Endothelial cell of umbilical vein (primary cell): ENCODE measurements at regions not wholly inside any gene's neighbourhood (a gene's known extent, or its start where the extent isn't known, plus 50 kb on each side); places are given as distances from the start of the nearest gene placed in this dataset.

Source experiments
- BruUV-seq: library from RNA; stranded (reverse); fragments of 400-500 nt; replicated peaks from 2 replicates; lab custom pipeline; 2021; lab: Mats Ljungman, UMichigan
- CTCF ChIA-PET: fragments of 300-600, 350-600 bp; sonication (Branson Sonifier 250); formaldehyde crosslinking; loops from one replicate; lab custom pipeline; 2021; ENCODE audit warnings: antibody characterized with exemption, inconsistent platforms; lab: Charles Lee
- POLR2A ChIA-PET: fragments of 300-600, 350-600 bp; sonication (Branson Sonifier 250); formaldehyde crosslinking; loops from one replicate; lab custom pipeline; 2021; ENCODE audit warnings: antibody characterized with exemption, inconsistent platforms; lab: Charles Lee
- DNase-seq: peaks from one replicate; pipeline ENCODE4 v3.0.0-alpha.2; 2011; ENCODE audit warnings: low read depth, low spot score
- FAIRE-seq: peaks from 2 replicates; lab custom pipeline; 2011; peaks lifted over from hg19 to GRCh38; lab: Jason Lieb, UNC
- H2AFZ ChIP-seq: 2 replicates; pipeline ENCODE4 v1.6.0; 2012; ENCODE audit warnings: low read depth, low read length, control low read depth, inconsistent platforms
- H3K27ac ChIP-seq: 2 replicates; pipeline ENCODE4 v1.5.1; 2011; ENCODE audit warnings: low read depth, mild to moderate bottlenecking, control low read depth, low read length, moderate library complexity; ENCODE audit not compliant: insufficient read depth
- H3K27me3 ChIP-seq, 2 experiments: 2 replicates each; pipeline versions ENCODE4 v1.6.0 to v1.6.1; 2011; ENCODE audit warnings: low read length in 2 of 2, mixed read lengths in 1 of 2; ENCODE audit not compliant: control insufficient read depth in 2 of 2, insufficient read depth in 2 of 2
- H3K36me3 ChIP-seq, 2 experiments: 2 replicates in 1 of 2; 3 replicates in 1 of 2; pipeline ENCODE4 v1.5.1; 2011; ENCODE audit warnings: low read length in 2 of 2, mild to moderate bottlenecking in 1 of 2, moderate library complexity in 1 of 2; ENCODE audit not compliant: control insufficient read depth in 2 of 2, insufficient read depth in 2 of 2; ENCODE audit errors: extremely low read depth in 1 of 2
- H3K4me1 ChIP-seq: 3 replicates; pipeline ENCODE4 v1.5.1; 2011; ENCODE audit warnings: mild to moderate bottlenecking, low read length; ENCODE audit not compliant: control insufficient read depth, insufficient read depth; ENCODE audit errors: extremely low read depth
- H3K4me2 ChIP-seq: 2 replicates; pipeline ENCODE4 v1.6.1; 2011; ENCODE audit warnings: low read length, control low read depth, mixed read lengths; ENCODE audit not compliant: insufficient read depth
- H3K4me3 ChIP-seq, 3 experiments: fragments of 200-600 bp in 1 of 3; sonication (generic), shearing (Covaris generic) in 1 of 3; replicated peaks in 1 of 3; 2 replicates each; pipeline ENCODE4 v1.5.1; 2011 to 2016; ENCODE audit warnings: control low read depth in 3 of 3, low read length in 3 of 3, mild to moderate bottlenecking in 2 of 3, inconsistent platforms in 1 of 3, low read depth in 1 of 3, moderate library complexity in 1 of 3; ENCODE audit not compliant: insufficient read depth in 1 of 3
- H3K79me2 ChIP-seq: 2 replicates; pipeline ENCODE4 v1.6.0; 2012; ENCODE audit warnings: low read length, inconsistent platforms; ENCODE audit not compliant: control insufficient read depth, insufficient read depth
- H3K9ac ChIP-seq: replicated peaks from 2 replicates; pipeline ENCODE3; 2011; ENCODE audit warnings: low read length, control low read depth; ENCODE audit not compliant: insufficient read depth; ENCODE audit errors: extremely low read depth
- H3K9me1 ChIP-seq: replicated peaks from 3 replicates; pipeline ENCODE4 v1.6.0; 2011; ENCODE audit warnings: mild to moderate bottlenecking, low read length; ENCODE audit not compliant: control insufficient read depth, insufficient read depth; ENCODE audit errors: extremely low read depth
- H3K9me3 ChIP-seq: replicated peaks from 2 replicates; pipeline ENCODE4 v1.5.1; 2012; ENCODE audit warnings: low read length, inconsistent platforms; ENCODE audit not compliant: control insufficient read depth, insufficient read depth
- H4K20me1 ChIP-seq: replicated peaks from 2 replicates; pipeline ENCODE3; 2011; ENCODE audit warnings: mild to moderate bottlenecking, low read length; ENCODE audit not compliant: control insufficient read depth, insufficient read depth; ENCODE audit errors: extremely low read depth
- EZH2 ChIP-seq: IDR thresholded peaks from 2 replicates; pipeline ENCODE4 v1.6.1; 2012; ENCODE audit warnings: borderline replicate concordance, low read depth, mild to moderate bottlenecking, moderate library complexity, low read length, inconsistent platforms; ENCODE audit not compliant: severe bottlenecking
- FOS ChIP-seq: IDR thresholded peaks from 2 replicates; pipeline ENCODE4 v1.6.1; 2011; ENCODE audit warnings: mild to moderate bottlenecking, low read length, moderate library complexity, borderline replicate concordance; ENCODE audit not compliant: insufficient read depth
- GATA2 ChIP-seq: IDR thresholded peaks from 2 replicates; pipeline ENCODE4 v1.7.0; 2011; ENCODE audit warnings: low read depth, mild to moderate bottlenecking, moderate library complexity, mixed read lengths, low read length; ENCODE audit not compliant: insufficient read length, insufficient read depth
- JUN ChIP-seq: IDR thresholded peaks from 2 replicates; pipeline ENCODE4 v1.6.1; 2011; ENCODE audit warnings: borderline replicate concordance, low read depth; ENCODE audit not compliant: insufficient read length, insufficient read depth
- MYC ChIP-seq: IDR thresholded peaks from one replicate; pipeline ENCODE4 v1.6.1; 2011; ENCODE audit warnings: mild to moderate bottlenecking, low read depth, low read length
- POLR2A ChIP-seq: IDR thresholded peaks from 2 replicates; pipeline ENCODE4 v1.6.1; 2012; ENCODE audit warnings: low read depth, mild to moderate bottlenecking, control low read depth, low read length
- POLR2AphosphoS5 ChIP-seq: IDR thresholded peaks from 2 replicates; pipeline ENCODE4 v1.6.1; 2012; ENCODE audit warnings: low read depth, mild to moderate bottlenecking, control low read depth, low read length, moderate library complexity; ENCODE audit not compliant: insufficient read depth
- dilution Hi-C: fragments of 300-500 bp; cut with MboI; formaldehyde crosslinking; loops from one replicate; pipeline ENCODE4 v1.15.0; 2019; ENCODE audit warnings: low sequenced_read_pairs; ENCODE audit not compliant: extremely low pct_ligation_motif_present
- intact Hi-C: fragments of 100-400 bp; cut with micrococcal nuclease; formaldehyde crosslinking; loops from one replicate; pipeline ENCODE4 v1.10.0; 2022
- TF ChIP-seq, protein P1 (sequence below), 2 donors: IDR thresholded peaks; 1 replicate in 1 of 2; 2 replicates in 1 of 2; pipeline ENCODE4 v1.5.1; 2011; ENCODE audit warnings: low read length in 2 of 2, mild to moderate bottlenecking in 2 of 2, moderate library complexity in 2 of 2, control low read depth in 1 of 2, inconsistent platforms in 1 of 2, low read depth in 1 of 2; ENCODE audit not compliant: insufficient read depth in 1 of 2; ENCODE audit errors: extremely low read depth in 1 of 2
- TF ChIP-seq, protein P2 (sequence below): IDR thresholded peaks from 2 replicates; pipeline ENCODE4 v1.6.1; 2011; ENCODE audit not compliant: insufficient read depth, insufficient read length

DNA sequence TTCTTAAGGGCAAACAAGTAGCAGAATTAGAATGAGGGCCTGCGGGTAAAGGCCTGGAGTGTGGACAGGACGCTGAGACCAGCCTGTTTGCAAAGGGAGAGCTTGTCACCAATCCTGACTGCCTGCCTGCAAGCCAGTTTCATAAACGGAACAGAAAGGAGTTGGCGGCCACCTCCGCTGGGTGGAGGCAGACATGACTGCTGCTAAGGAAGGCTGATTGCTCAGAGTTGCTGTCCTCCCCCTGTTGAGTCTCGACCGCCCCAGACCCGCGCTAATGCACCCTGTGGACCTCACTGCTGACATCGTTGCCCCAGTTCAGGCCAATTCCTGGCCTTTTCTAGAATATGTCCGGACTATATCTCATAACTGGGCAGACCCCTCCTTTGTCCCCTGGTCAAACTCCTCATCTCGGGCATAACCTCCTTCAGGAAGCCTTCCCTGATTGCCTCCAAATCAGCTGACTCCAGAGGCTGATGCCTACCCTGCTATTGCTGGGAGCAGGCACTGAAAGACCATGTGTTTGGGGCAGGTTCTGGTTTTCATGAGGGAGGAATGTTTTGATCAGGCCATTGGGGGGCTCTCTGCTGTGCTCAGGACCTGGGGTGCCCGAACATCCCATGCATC, 153.0 kb upstream of the CIBAR2 start:
- Histone ChIP-seq H3K4me3 (no peak overlapping the region), H4K20me1 (no peaks in the 10 kb centered on the region), H3K27me3 (no peaks in the 10 kb centered on the region), H3K9me1 (no peaks in the 10 kb centered on the region), H3K9ac (no peak overlapping the region), H2AFZ (no peak overlapping the region), H3K79me2 (no peaks in the 10 kb centered on the region), H3K4me1 (no peaks in the 10 kb centered on the region), H3K36me3 (no peaks in the 10 kb centered on the region), H3K27ac (no peak overlapping the region), H3K9me3 (no peaks in the 10 kb centered on the region), H3K4me2 (no peak overlapping the region)
- dilution Hi-C loops: no loop called here
- no peak for DNase-seq
- no peak for FAIRE-seq
- ChIA-PET POLR2A (no interaction called here), CTCF (interaction anchor here (2.4 to 5.9 kb wide), 2 partner anchors 10 to 12 kb away, joined by 9 to 31 read pairs; no protein-coding TSS in a partner anchor)
- no TSS peak for BruUV-seq
- no peak for TF ChIP-seq MYC
- TF ChIP-seq, protein P1, sequence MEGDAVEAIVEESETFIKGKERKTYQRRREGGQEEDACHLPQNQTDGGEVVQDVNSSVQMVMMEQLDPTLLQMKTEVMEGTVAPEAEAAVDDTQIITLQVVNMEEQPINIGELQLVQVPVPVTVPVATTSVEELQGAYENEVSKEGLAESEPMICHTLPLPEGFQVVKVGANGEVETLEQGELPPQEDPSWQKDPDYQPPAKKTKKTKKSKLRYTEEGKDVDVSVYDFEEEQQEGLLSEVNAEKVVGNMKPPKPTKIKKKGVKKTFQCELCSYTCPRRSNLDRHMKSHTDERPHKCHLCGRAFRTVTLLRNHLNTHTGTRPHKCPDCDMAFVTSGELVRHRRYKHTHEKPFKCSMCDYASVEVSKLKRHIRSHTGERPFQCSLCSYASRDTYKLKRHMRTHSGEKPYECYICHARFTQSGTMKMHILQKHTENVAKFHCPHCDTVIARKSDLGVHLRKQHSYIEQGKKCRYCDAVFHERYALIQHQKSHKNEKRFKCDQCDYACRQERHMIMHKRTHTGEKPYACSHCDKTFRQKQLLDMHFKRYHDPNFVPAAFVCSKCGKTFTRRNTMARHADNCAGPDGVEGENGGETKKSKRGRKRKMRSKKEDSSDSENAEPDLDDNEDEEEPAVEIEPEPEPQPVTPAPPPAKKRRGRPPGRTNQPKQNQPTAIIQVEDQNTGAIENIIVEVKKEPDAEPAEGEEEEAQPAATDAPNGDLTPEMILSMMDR (IDR thresholded peaks at IDR 0.05; ENCODE audit: extremely low read depth in 1 of 2, insufficient read depth in 1 of 2, low read depth in 1 of 2, low read length in 2 of 2): no peak
- TF ChIP-seq EZH2: no peak
- TF ChIP-seq JUN: no peak
- no peak for TF ChIP-seq GATA2
- no peak for TF ChIP-seq FOS
- TF ChIP-seq, protein P2, sequence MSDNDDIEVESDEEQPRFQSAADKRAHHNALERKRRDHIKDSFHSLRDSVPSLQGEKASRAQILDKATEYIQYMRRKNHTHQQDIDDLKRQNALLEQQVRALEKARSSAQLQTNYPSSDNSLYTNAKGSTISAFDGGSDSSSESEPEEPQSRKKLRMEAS: no peak
- no peak for TF ChIP-seq POLR2AphosphoS5
- no peak for TF ChIP-seq POLR2A
- intact Hi-C loops: no loop called here
